Aorta (tissue), 5 donors: ENCODE measurements at regions not wholly inside any gene's neighbourhood (a gene's known extent, or its start where the extent isn't known, plus 50 kb on each side); places are given as distances from the start of the nearest gene placed in this dataset.

ENCODE experiments used
- ATAC-seq: fragments of 200-7000 bp; cut with Tn5 transposase; one replicate; pipeline ENCODE4 v1.9.1; 2022; ENCODE audit warnings: moderate library complexity; ENCODE audit not compliant: low FRiP score
- DNase-seq, 2 donors: peaks; one replicate each; pipeline ENCODE4 v3.0.0-alpha.2; 2020
- H3K27ac ChIP-seq, 2 donors: one replicate each; pipeline ENCODE4 v1.5.1; 2013; ENCODE audit warnings: low read length in 2 of 2, mild to moderate bottlenecking in 2 of 2, moderate library complexity in 2 of 2, control low read depth in 1 of 2, inconsistent platforms in 1 of 2, low read depth in 1 of 2
- H3K27me3 ChIP-seq, 2 donors: one replicate each; pipeline ENCODE4 v1.6.1; 2013; ENCODE audit warnings: control low read depth in 1 of 2, low read length in 1 of 2, mild to moderate bottlenecking in 1 of 2, moderate library complexity in 1 of 2; ENCODE audit not compliant: insufficient read depth in 2 of 2, control insufficient read depth in 1 of 2
- H3K36me3 ChIP-seq, 2 donors: one replicate each; pipeline ENCODE4 v1.6.1; 2013; ENCODE audit warnings: control low read depth in 1 of 2, low read length in 1 of 2, mild to moderate bottlenecking in 1 of 2; ENCODE audit not compliant: insufficient read depth in 2 of 2, control insufficient read depth in 1 of 2
- H3K4me1 ChIP-seq, 2 donors: one replicate each; pipeline ENCODE4 v1.6.1; 2013; ENCODE audit warnings: low read length in 2 of 2, control low read depth in 1 of 2, mild to moderate bottlenecking in 1 of 2, moderate library complexity in 1 of 2; ENCODE audit not compliant: insufficient read depth in 2 of 2, control insufficient read depth in 1 of 2
- H3K4me3 ChIP-seq, 2 donors: one replicate each; pipeline ENCODE4 v1.5.1; 2013; ENCODE audit warnings: low read length in 2 of 2, control low read depth in 1 of 2, mild to moderate bottlenecking in 1 of 2
- H3K9me3 ChIP-seq: one replicate; pipeline ENCODE4 v1.6.1; 2013; ENCODE audit warnings: mild to moderate bottlenecking, low read length; ENCODE audit not compliant: control insufficient read depth
- WGBS, 2 donors: extraction: QIAGEN DNeasy Blood & Tissue Kit; methylation state at CpG; one replicate each; pipeline ENCODE4 v1.1.7; 2013; 5-methylcytosine and 5-hydroxymethylcytosine counted together
- intact Hi-C, 2 donors: fragments of 100-400 bp; cut with DNase I; formaldehyde crosslinking; loops; one replicate each; pipeline versions ENCODE4 v1.14.2 to v1.15.0; 2022
- donor health status: healthy with polysubstance abuse.
- donor health status: Bipolar disorder and iron deficiency.
- donor health status: DM: no; HTN: no; CAD: no.
- donor health status: DM: no; HTN: no; CAD: no.
- donor health status: DM: yes; HTN: yes; CAD: no.

DNA sequence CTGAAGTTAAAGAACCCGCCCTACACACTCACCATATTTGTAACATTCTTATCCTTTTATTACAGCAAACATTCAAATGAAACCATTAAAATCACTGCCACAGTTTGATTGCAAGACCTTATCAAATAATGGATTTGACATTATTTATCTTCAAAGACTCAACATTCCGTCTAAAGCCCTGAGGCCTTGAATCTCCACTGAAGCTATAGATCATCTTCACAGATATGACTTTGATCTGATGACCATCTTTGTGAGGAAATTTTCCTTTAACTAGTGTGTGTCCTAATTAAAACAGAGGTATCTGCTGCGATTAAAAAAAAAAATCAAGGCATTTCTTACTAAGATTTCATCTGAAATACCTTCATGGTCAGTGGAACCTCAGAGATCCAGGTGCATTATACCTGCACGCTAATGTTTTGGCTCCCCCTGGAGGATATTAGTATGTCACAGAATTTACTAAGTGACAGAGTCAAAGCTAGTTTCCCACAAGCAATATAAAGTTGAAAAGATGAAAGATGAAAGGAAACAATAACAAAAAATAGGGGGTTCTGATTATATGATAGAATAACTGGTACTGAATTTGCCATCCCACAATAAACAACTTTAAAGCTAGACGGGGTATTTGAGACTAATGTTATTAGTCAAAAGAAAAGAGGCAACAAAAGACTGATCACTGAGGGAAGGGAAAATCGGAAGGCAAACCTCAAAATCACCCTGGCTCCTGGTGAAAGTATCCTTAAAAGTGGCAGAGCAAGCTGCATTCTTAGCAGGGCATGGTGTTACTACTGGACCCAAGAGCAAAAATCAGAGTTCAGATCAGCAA, 923.4 kb downstream of the NCAM2 start:
- no peaks in the 10 kb centered on the region for H3K9me3 ChIP-seq
- no peak overlapping the region for H3K27ac ChIP-seq
- H3K36me3 ChIP-seq = no peaks in the 10 kb centered on the region
- DNase-seq = no peak
- WGBS, 2 donors = 38 to 40% methylated on average over 6 of the region's 6 CpGs
- no peaks in the 10 kb centered on the region for H3K27me3 ChIP-seq
- no peaks in the 10 kb centered on the region for H3K4me1 ChIP-seq
- H3K4me3 ChIP-seq = no peak overlapping the region
- intact Hi-C loops = no loop called here
- no peak for ATAC-seq

DNA sequence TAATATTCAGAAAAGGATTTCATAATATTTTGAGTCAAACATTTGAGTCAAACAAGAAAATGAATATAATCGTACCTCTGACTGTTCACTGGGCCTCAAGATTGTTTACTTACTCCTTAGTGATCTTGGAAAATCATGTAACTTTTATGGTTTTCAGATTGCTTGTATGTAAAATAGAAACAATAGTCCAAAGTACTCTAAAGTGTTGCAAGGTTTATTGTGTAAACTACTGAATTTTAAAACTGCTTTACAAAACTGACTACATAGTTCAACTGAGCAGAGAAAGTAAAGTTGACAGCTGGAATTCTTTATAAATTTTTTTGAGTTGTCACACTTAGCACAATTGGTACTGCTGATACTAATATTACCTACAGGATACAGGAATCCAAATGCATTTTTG, 931.0 kb downstream of the NCAM2 start:
- no peak for ATAC-seq
- Histone ChIP-seq H3K36me3 (no peaks in the 10 kb centered on the region), H3K4me1 (no peaks in the 10 kb centered on the region), H3K27me3 (no peaks in the 10 kb centered on the region), H3K9me3 (no peaks in the 10 kb centered on the region), H3K27ac (no peak overlapping the region), H3K4me3 (no peak overlapping the region)
- WGBS, 2 donors = 54 to 58% methylated on average over 1 of the region's 1 CpG
- DNase-seq = no peak
- intact Hi-C loops = no loop called here

DNA sequence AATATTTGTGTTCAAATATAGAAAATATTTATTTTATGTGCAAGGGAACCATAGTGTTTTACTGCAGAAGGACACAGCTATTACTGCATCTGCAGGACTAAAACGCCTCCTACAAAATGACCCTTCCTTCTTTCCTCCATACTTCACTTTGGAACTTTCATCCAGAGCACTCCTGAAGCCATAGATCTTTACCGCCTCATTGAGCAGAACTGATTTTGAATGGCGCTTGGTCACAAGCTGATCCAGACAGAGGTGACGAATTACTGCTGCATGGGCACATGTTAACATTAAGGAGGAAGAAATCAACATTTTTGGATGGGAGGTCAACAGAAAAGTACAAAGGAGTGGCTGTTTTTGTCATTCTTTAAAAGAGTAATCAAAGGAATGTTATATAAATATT, 931.6 kb downstream of the NCAM2 start:
- intact Hi-C loops = no loop called here
- H3K27ac ChIP-seq = no peak overlapping the region
- no peaks in the 10 kb centered on the region for H3K9me3 ChIP-seq
- no peaks in the 10 kb centered on the region for H3K36me3 ChIP-seq
- 41 to 51% methylated on average over 4 of the region's 4 CpGs for WGBS, 2 donors
- no peaks in the 10 kb centered on the region for H3K27me3 ChIP-seq
- H3K4me3 ChIP-seq = no peak overlapping the region
- DNase-seq (no peak), ATAC-seq (no peak)
- no peaks in the 10 kb centered on the region for H3K4me1 ChIP-seq

- ATAC-seq (no peak), DNase-seq (no peak)
- WGBS, 2 donors = 70 to 73% methylated on average over 3 of the region's 3 CpGs
- H3K9me3 ChIP-seq = no peaks in the 10 kb centered on the region
- H3K4me1 ChIP-seq = no peaks in the 10 kb centered on the region
- no peak overlapping the region for H3K4me3 ChIP-seq
- H3K27me3 ChIP-seq = no peaks in the 10 kb centered on the region
- no peak overlapping the region for H3K27ac ChIP-seq
- intact Hi-C loops = no loop called here
- H3K36me3 ChIP-seq = no peaks in the 10 kb centered on the region
These were observed 954.4 kb downstream of the NCAM2 start for GRCh38 chr21:21952566-21952965.

- intact Hi-C loops = no loop called here
- no peaks in the 10 kb centered on the region for H3K4me1 ChIP-seq
- no peaks in the 10 kb centered on the region for H3K27me3 ChIP-seq
- no peak overlapping the region for H3K4me3 ChIP-seq
- H3K27ac ChIP-seq = no peak overlapping the region
- no peaks in the 10 kb centered on the region for H3K9me3 ChIP-seq
- ATAC-seq = no peak
- H3K36me3 ChIP-seq = no peaks in the 10 kb centered on the region
- DNase-seq = no peak
- 63 to 69% methylated on average over 3 of the region's 3 CpGs for WGBS, 2 donors
These were observed 957.0 kb downstream of the NCAM2 start for GRCh38 chr21:21955204-21955603.

DNA sequence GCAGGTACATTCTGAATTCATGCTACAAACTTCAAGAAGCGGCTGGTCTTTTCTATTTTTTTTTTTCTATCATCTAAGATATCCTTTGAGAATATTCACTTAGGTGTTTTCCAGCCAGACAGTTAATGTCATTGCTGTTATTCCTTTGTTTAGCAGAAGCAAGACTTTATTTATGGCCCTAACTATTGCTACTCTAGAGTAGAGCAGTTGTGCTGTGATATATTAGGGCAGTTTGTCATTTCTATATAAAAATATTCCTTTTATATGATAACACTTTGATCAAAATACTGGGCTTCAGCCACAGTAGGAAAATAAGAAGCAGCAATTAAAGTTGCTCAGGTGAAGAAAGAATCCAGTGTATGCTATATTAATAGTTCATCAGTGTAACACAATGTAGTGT, 959.3 kb downstream of the NCAM2 start:
- ATAC-seq = no peak
- H3K27me3 ChIP-seq = no peaks in the 10 kb centered on the region
- no peak overlapping the region for H3K4me3 ChIP-seq
- intact Hi-C loops = no loop called here
- no peaks in the 10 kb centered on the region for H3K36me3 ChIP-seq
- H3K9me3 ChIP-seq = no peaks in the 10 kb centered on the region
- H3K4me1 ChIP-seq = no peaks in the 10 kb centered on the region
- 91 to 98% methylated on average over 1 of the region's 1 CpG for WGBS, 2 donors
- DNase-seq = no peak
- no peak overlapping the region for H3K27ac ChIP-seq

DNA sequence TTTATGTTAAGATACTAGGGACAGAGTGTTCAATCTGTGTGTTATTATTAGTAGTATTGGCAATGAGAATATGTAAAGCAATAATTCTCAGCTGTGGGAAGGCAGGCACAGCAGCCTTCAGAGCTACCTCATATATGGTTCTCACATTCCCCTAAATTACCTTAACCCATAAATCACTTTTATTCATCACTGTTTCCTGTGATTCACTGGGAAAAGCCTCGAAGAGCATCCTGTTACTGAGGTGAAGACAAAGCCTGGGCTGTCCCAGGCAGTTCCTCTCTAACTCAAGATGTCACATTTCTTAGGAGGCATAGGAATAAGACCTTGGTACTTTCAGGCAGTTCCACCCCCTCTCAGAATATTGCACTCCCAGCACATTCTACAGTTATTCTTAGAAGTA, 965.7 kb downstream of the NCAM2 start:
- Histone ChIP-seq H3K27ac (no peak overlapping the region), H3K36me3 (no peaks in the 10 kb centered on the region), H3K4me1 (no peaks in the 10 kb centered on the region), H3K9me3 (peaks cover 2% of the 10 kb centered on the region), H3K4me3 (no peak overlapping the region), H3K27me3 (no peaks in the 10 kb centered on the region)
- intact Hi-C loops = no loop called here
- 54 to 60% methylated on average over 1 of the region's 1 CpG for WGBS, 2 donors
- no peak for DNase-seq
- no peak for ATAC-seq

DNA sequence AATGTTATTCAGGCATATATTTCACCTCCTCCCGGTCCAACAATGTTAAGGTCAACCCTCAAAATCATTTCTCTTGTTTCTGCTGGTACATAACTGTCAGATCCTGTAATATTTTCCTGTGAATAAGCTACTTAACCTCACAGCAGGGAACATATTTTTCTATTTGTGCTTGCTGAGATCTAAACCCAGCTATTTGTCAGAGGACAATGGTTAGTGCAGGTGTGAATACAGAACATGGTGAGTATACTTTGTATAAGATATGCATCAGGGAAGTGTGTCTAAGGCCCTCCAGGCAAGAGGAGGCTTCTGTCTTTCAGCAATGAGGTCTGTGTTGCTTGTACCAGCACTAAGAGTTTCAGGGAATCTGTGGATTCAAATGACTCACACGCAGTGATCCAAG, 970.6 kb downstream of the NCAM2 start:
- 65% methylated on average over 2 of the region's 2 CpGs for WGBS, 2 donors
- no peak for ATAC-seq
- intact Hi-C loops = no loop called here
- DNase-seq = no peak
- Histone ChIP-seq H3K27ac (no peak overlapping the region), H3K9me3 (peaks cover 2% of the 10 kb centered on the region), H3K4me3 (no peak overlapping the region), H3K27me3 (no peaks in the 10 kb centered on the region), H3K36me3 (no peaks in the 10 kb centered on the region), H3K4me1 (no peaks in the 10 kb centered on the region)

GRCh38 chr21:21969211-21969610, 971.0 kb downstream of the NCAM2 start:
- H3K27me3 ChIP-seq = no peaks in the 10 kb centered on the region
- no peaks in the 10 kb centered on the region for H3K9me3 ChIP-seq
- WGBS, 2 donors = 27 to 44% methylated on average over 2 of the region's 2 CpGs
- intact Hi-C loops = no loop called here
- ATAC-seq (no peak), DNase-seq (no peak)
- H3K36me3 ChIP-seq = no peaks in the 10 kb centered on the region
- H3K27ac ChIP-seq = no peak overlapping the region
- no peak overlapping the region for H3K4me3 ChIP-seq
- no peaks in the 10 kb centered on the region for H3K4me1 ChIP-seq
